Natural killer cell (primary cell): ENCODE measurements at regions not wholly inside any gene's neighbourhood (a gene's known extent, or its start where the extent isn't known, plus 50 kb on each side); places are given as distances from the start of the nearest gene placed in this dataset.

Source experiments
- ATAC-seq, 3 donors: fragments of 150-1000 bp in 2 of 3; fragments of 200-7000 bp in 1 of 3; cut with Tn5 transposase; 1 replicate in 1 of 3; 2 replicates in 2 of 3; pipeline ENCODE4 v1.10.0; 2021; ENCODE audit warnings: mild to moderate bottlenecking in 2 of 3, moderate library complexity in 2 of 3
- DNase-seq, 2 donors: peaks; one replicate each; pipeline versions ENCODE4 v3.0.0 to v3.0.0-alpha.2; 2013 to 2021; ENCODE audit warnings: mixed read lengths in 1 of 2
- H3K27ac ChIP-seq: one replicate; pipeline ENCODE4 v1.5.1; 2013; ENCODE audit warnings: mild to moderate bottlenecking, low read length
- H3K27me3 ChIP-seq: one replicate; pipeline ENCODE4 v1.6.1; 2013; ENCODE audit warnings: low read length; ENCODE audit not compliant: control insufficient read depth, insufficient read depth
- H3K36me3 ChIP-seq: one replicate; pipeline ENCODE4 v1.6.1; 2013; ENCODE audit warnings: low read length; ENCODE audit not compliant: control insufficient read depth, insufficient read depth
- H3K4me1 ChIP-seq: one replicate; pipeline ENCODE4 v1.6.1; 2013; ENCODE audit warnings: low read length; ENCODE audit not compliant: control insufficient read depth, insufficient read depth
- H3K4me3 ChIP-seq: one replicate; pipeline ENCODE4 v1.5.1; 2013; ENCODE audit warnings: low read length
- H3K9me3 ChIP-seq: one replicate; pipeline ENCODE4 v1.6.1; 2013; ENCODE audit warnings: low read length; ENCODE audit not compliant: control insufficient read depth, insufficient read depth
- H3K27ac Mint-ChIP-seq, 2 donors: one replicate each; pipeline ENCODE4 v1.8.0; 2022; ENCODE audit warnings: mild to moderate bottlenecking in 2 of 2, mixed read lengths in 2 of 2, moderate library complexity in 1 of 2
- H3K27me3 Mint-ChIP-seq, 2 donors: one replicate each; pipeline ENCODE4 v1.8.0; 2022; ENCODE audit warnings: low read depth in 2 of 2, mixed read lengths in 2 of 2
- H3K36me3 Mint-ChIP-seq: one replicate; pipeline ENCODE4 v1.8.0; 2022; ENCODE audit warnings: mixed read lengths
- H3K4me1 Mint-ChIP-seq, 2 donors: one replicate each; pipeline ENCODE4 v1.8.0; 2022; ENCODE audit warnings: mixed read lengths in 2 of 2
- H3K4me3 Mint-ChIP-seq: one replicate; pipeline ENCODE4 v1.8.0; 2022; ENCODE audit warnings: mild to moderate bottlenecking, moderate library complexity, mixed read lengths
- H3K9me3 Mint-ChIP-seq, 2 donors: one replicate each; pipeline ENCODE4 v1.8.0; 2022; ENCODE audit warnings: mixed read lengths in 2 of 2
- WGBS: methylation state at CpG from one replicate; pipeline ENCODE4 v1.1.7; 2013; ENCODE audit warnings: missing lambda C conversion rate; ENCODE audit not compliant: insufficient coverage; 5-methylcytosine and 5-hydroxymethylcytosine counted together
- intact Hi-C: fragments of 100-400 bp; cut with micrococcal nuclease; formaldehyde crosslinking; loops from one replicate; pipeline ENCODE4 v1.14.2; 2022
- TF ChIP-seq, protein P1 (sequence below): fragments of 200-600 bp; IDR thresholded peaks from one replicate; pipeline ENCODE4 v1.8.0; 2022; ENCODE audit warnings: antibody characterized with exemption

DNA sequence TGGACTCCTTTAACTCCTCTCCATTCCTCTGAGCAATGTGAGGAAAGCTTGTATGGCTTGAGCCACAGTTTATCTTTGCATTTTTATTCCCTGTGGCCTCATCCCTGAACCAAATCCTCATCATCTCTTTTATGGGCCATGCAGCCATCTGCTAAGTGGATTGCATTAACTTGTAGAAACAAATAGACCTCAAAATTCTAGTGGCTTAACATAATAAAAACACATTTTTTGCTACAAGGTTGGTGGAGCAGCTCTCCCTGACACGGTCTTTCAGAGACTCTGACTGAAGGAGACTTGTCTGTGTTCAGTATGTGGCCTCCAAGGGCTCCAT lies 135.3 kb downstream of the RPL22L1 start:
- intact Hi-C loops: no loop called here
- peaks cover 27 to 37% of the 10 kb centered on the region in 2 donors for H3K27me3 Mint-ChIP-seq
- H3K4me1 Mint-ChIP-seq: no peaks in the 10 kb centered on the region
- ATAC-seq (no peak), DNase-seq (no peak)
- H3K27me3 ChIP-seq: no peaks in the 10 kb centered on the region
- no peaks in the 10 kb centered on the region for H3K4me1 ChIP-seq
- H3K36me3 Mint-ChIP-seq: no peaks in the 10 kb centered on the region
- H3K4me3 Mint-ChIP-seq: no peak overlapping the region
- H3K36me3 ChIP-seq: no peaks in the 10 kb centered on the region
- TF ChIP-seq, protein P1, sequence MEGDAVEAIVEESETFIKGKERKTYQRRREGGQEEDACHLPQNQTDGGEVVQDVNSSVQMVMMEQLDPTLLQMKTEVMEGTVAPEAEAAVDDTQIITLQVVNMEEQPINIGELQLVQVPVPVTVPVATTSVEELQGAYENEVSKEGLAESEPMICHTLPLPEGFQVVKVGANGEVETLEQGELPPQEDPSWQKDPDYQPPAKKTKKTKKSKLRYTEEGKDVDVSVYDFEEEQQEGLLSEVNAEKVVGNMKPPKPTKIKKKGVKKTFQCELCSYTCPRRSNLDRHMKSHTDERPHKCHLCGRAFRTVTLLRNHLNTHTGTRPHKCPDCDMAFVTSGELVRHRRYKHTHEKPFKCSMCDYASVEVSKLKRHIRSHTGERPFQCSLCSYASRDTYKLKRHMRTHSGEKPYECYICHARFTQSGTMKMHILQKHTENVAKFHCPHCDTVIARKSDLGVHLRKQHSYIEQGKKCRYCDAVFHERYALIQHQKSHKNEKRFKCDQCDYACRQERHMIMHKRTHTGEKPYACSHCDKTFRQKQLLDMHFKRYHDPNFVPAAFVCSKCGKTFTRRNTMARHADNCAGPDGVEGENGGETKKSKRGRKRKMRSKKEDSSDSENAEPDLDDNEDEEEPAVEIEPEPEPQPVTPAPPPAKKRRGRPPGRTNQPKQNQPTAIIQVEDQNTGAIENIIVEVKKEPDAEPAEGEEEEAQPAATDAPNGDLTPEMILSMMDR: no peak
- WGBS: 71% methylated on average over 1 of the region's 1 CpG
- H3K4me3 ChIP-seq: no peak overlapping the region
- no peak overlapping the region for H3K27ac Mint-ChIP-seq
- H3K27ac ChIP-seq: no peak overlapping the region
- H3K9me3 Mint-ChIP-seq: no peaks in the 10 kb centered on the region
- H3K9me3 ChIP-seq: no peaks in the 10 kb centered on the region

DNA sequence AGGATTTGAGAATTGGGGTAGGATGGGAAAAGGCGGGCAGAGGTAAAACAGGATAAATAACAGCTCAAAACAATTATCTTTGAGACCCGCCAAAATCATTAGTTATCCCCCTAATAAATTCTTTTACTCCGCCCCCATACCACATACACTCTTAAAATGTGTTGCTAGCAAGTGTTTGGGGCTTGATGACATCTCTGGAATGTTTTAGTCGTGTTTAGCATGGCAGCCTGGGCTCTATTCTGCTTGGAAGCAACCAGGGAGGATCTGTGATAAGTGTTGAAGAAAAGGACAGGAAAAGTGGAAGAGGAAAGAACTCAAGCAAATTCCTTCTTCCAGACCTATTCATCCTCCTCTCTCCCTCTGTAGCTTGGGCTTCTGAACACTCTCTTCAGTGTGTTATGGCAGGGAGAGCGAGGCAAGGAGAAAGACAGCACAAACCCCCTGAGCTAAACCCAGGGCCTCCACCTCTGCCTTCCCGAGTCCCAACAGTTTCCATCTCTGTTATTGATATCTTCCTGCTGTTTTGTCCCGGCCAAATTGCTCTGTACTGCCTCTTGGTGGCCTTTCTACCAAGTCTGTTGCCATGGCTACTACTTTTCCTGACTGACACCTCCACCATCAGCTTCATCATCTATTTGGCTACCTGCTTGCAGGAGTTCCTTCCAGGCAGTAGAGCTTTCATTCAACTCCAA lies 135.8 kb downstream of the RPL22L1 start:
- Histone ChIP-seq H3K27me3 (no peaks in the 10 kb centered on the region), H3K4me3 (no peak overlapping the region), H3K4me1 (no peaks in the 10 kb centered on the region), H3K27ac (no peak overlapping the region), H3K36me3 (no peaks in the 10 kb centered on the region), H3K9me3 (no peaks in the 10 kb centered on the region)
- no peak for ATAC-seq
- TF ChIP-seq, protein P1: no peak
- H3K4me3 Mint-ChIP-seq: no peak overlapping the region
- H3K4me1 Mint-ChIP-seq: no peaks in the 10 kb centered on the region
- H3K9me3 Mint-ChIP-seq: no peaks in the 10 kb centered on the region
- no peak for DNase-seq
- H3K27me3 Mint-ChIP-seq: peaks cover 25 to 37% of the 10 kb centered on the region in 2 donors
- intact Hi-C loops: no loop called here
- H3K27ac Mint-ChIP-seq: no peak overlapping the region
- no peaks in the 10 kb centered on the region for H3K36me3 Mint-ChIP-seq
- 39% methylated on average over 4 of the region's 7 CpGs for WGBS

DNA sequence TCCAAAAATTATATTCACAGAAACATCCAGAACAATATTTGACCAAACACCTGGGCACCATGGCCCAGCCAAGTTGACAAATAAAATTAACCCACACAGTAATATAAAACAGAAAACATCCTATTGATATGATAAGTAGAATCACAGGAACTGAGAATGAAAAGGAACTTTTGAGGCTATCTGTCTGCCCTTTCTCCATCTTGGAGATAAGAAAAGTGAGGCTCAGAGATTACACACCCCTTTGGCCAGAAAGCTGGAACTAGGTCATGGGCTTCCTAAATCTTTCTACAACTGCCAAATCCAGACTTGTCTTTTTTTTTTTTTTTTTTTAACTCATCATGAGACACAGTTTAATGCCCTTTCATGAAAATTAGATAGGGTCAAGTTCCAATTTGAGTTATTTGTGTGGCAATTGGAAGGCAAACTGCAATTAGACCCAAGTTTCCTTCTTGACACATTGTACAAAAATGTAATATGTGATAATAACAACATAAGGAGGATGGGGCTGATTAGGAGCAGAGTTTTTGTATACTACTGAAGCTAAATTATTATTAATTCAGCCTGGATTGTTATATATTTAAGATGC lies 137.2 kb downstream of the RPL22L1 start:
- H3K27ac Mint-ChIP-seq: no peak overlapping the region
- no peak overlapping the region for H3K4me3 Mint-ChIP-seq
- ATAC-seq (no peak), DNase-seq (no peak)
- Histone ChIP-seq H3K36me3 (no peaks in the 10 kb centered on the region), H3K4me3 (no peak overlapping the region), H3K9me3 (no peaks in the 10 kb centered on the region), H3K27ac (no peak overlapping the region), H3K27me3 (no peaks in the 10 kb centered on the region), H3K4me1 (no peaks in the 10 kb centered on the region)
- H3K4me1 Mint-ChIP-seq: no peaks in the 10 kb centered on the region
- H3K9me3 Mint-ChIP-seq: no peaks in the 10 kb centered on the region
- peaks cover 20 to 37% of the 10 kb centered on the region in 2 donors for H3K27me3 Mint-ChIP-seq
- TF ChIP-seq, protein P1: no peak
- no peaks in the 10 kb centered on the region for H3K36me3 Mint-ChIP-seq
- intact Hi-C loops: no loop called here

DNA sequence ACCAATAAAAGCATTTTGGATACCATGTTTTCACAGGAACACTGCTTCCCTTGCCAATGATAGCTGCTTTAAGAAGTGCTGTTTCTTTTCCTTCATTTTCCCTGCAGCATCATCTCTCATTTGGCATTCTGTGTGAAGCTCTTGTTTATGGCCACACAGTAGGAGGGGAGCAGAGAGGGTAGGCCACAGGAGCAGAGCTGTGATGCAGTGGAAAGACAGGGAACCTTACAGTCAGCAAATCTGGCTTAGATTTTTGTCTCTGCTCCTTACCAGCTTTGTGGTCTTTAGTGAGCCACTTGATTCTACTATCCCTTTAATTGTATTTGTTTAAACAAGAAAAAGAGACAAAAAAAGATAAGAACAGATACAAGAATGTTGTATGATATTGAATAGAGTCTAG lies 138.7 kb downstream of the RPL22L1 start:
- DNase-seq: no peak
- no peaks in the 10 kb centered on the region for H3K4me1 ChIP-seq
- H3K27ac Mint-ChIP-seq: no peak overlapping the region
- no peak overlapping the region for H3K4me3 Mint-ChIP-seq
- H3K36me3 Mint-ChIP-seq: no peaks in the 10 kb centered on the region
- TF ChIP-seq, protein P1: no peak
- no peak overlapping the region for H3K27ac ChIP-seq
- H3K27me3 Mint-ChIP-seq: peaks cover 18 to 28% of the 10 kb centered on the region in 2 donors
- no peaks in the 10 kb centered on the region for H3K4me1 Mint-ChIP-seq
- no peak for ATAC-seq
- intact Hi-C loops: no loop called here
- no peaks in the 10 kb centered on the region for H3K27me3 ChIP-seq
- no peaks in the 10 kb centered on the region for H3K9me3 Mint-ChIP-seq
- no peak overlapping the region for H3K4me3 ChIP-seq
- no peaks in the 10 kb centered on the region for H3K9me3 ChIP-seq
- no peaks in the 10 kb centered on the region for H3K36me3 ChIP-seq
